ENCODE measurements at regions not wholly inside any gene's neighbourhood (a gene's known extent, or its start where the extent isn't known, plus 50 kb on each side); places are given as distances from the start of the nearest gene placed in this dataset.

GRCh38 chr3:137201066-137201465 lies 243.3 kb downstream of the IL20RB start:
- no peaks in the 10 kb centered on the region for H3K4me1 ChIP-seq (ENCODE audit: insufficient read depth, low read length)
- FAIRE-seq (no peak), DNase-seq (ENCODE audit: low read depth) (no peak)
- no peaks in the 10 kb centered on the region for H3K79me2 ChIP-seq (ENCODE audit: insufficient read depth, low read length)
- H3K27me3 ChIP-seq (ENCODE audit: insufficient read depth, low read length): no peaks in the 10 kb centered on the region
- H3K4me2 ChIP-seq (ENCODE audit: low read length): no peak overlapping the region
- H3K9ac ChIP-seq (ENCODE audit: low read length): no peak overlapping the region
- no peaks in the 10 kb centered on the region for H3K36me3 ChIP-seq (ENCODE audit: insufficient read depth, low read length)
- Mint-ChIP-seq H3K27ac (ENCODE audit: unreplicated experiment) (no peak overlapping the region), H3K4me1 (ENCODE audit: low read depth, unreplicated experiment) (peaks cover 9% of the 10 kb centered on the region), H3K36me3 (ENCODE audit: low read depth, unreplicated experiment) (no peaks in the 10 kb centered on the region), H3K4me3 (ENCODE audit: unreplicated experiment) (no peak overlapping the region), H3K27me3 (ENCODE audit: low read depth, unreplicated experiment) (no peaks in the 10 kb centered on the region), H3K9me3 (ENCODE audit: unreplicated experiment) (no peaks in the 10 kb centered on the region)
- TF ChIP-seq EZH2 (IDR thresholded peaks at IDR 0.05; ENCODE audit: insufficient read depth, low read length) (no peak), CTCF (IDR thresholded peaks at IDR 0.05; ENCODE audit: insufficient read depth, low read depth, low read length) (no peak)
- H3K9me3 ChIP-seq (ENCODE audit: insufficient read depth, low read depth, low read length): no peaks in the 10 kb centered on the region
- H2AFZ ChIP-seq (ENCODE audit: low read depth, low read length): no peak overlapping the region
- no peaks in the 10 kb centered on the region for H4K20me1 ChIP-seq (ENCODE audit: insufficient read depth, low read length)
- H3K4me3 ChIP-seq (ENCODE audit: insufficient read depth, low read depth, low read length): no peak overlapping the region
- H3K27ac ChIP-seq (ENCODE audit: low read depth, low read length): no peak overlapping the region

DNA sequence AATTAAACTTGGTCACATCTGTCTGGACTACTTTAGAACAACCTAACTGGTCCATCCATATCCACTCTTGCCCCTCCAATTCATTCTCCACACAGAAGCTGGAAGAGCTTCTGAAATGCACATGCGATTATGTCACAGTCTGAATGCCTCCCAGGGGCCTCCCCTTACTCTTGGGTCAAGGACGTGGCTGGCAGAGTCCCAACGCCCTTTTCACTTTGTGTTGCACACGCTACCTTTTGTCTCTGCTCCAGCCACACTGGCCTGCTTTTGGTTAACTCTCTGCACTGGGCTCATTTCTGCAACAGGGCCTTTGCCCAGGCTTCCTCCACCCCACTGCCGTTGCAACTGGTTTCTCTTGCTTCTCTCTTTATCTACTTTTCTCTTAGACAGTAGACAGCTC lies 245.2 kb downstream of the IL20RB start:
- no peak for FAIRE-seq
- peaks cover 9% of the 10 kb centered on the region for H3K4me1 Mint-ChIP-seq (ENCODE audit: low read depth, unreplicated experiment)
- Histone ChIP-seq H3K36me3 (ENCODE audit: insufficient read depth, low read length) (no peaks in the 10 kb centered on the region), H3K27me3 (ENCODE audit: insufficient read depth, low read length) (no peaks in the 10 kb centered on the region), H3K79me2 (ENCODE audit: insufficient read depth, low read length) (no peaks in the 10 kb centered on the region), H3K9me3 (ENCODE audit: insufficient read depth, low read depth, low read length) (no peaks in the 10 kb centered on the region), H3K4me1 (ENCODE audit: insufficient read depth, low read length) (no peaks in the 10 kb centered on the region), H3K27ac (ENCODE audit: low read depth, low read length) (no peak overlapping the region), H2AFZ (ENCODE audit: low read depth, low read length) (no peak overlapping the region), H4K20me1 (ENCODE audit: insufficient read depth, low read length) (no peaks in the 10 kb centered on the region), H3K4me2 (ENCODE audit: low read length) (no peak overlapping the region), H3K9ac (ENCODE audit: low read length) (no peak overlapping the region), H3K4me3 (ENCODE audit: insufficient read depth, low read depth, low read length) (no peak overlapping the region)
- TF ChIP-seq EZH2 (IDR thresholded peaks at IDR 0.05; ENCODE audit: insufficient read depth, low read length) (no peak), CTCF (IDR thresholded peaks at IDR 0.05; ENCODE audit: insufficient read depth, low read depth, low read length) (no peak)
- no peaks in the 10 kb centered on the region for H3K9me3 Mint-ChIP-seq (ENCODE audit: unreplicated experiment)
- no peaks in the 10 kb centered on the region for H3K36me3 Mint-ChIP-seq (ENCODE audit: low read depth, unreplicated experiment)
- no peak for DNase-seq (ENCODE audit: low read depth)
- H3K27me3 Mint-ChIP-seq (ENCODE audit: low read depth, unreplicated experiment): no peaks in the 10 kb centered on the region
- H3K4me3 Mint-ChIP-seq (ENCODE audit: unreplicated experiment): no peak overlapping the region
- H3K27ac Mint-ChIP-seq (ENCODE audit: unreplicated experiment): no peak overlapping the region

- H3K9me3 ChIP-seq (ENCODE audit: insufficient read depth, low read depth, low read length): no peaks in the 10 kb centered on the region
- Mint-ChIP-seq H3K9me3 (ENCODE audit: unreplicated experiment) (no peaks in the 10 kb centered on the region), H3K27ac (ENCODE audit: unreplicated experiment) (no peak overlapping the region), H3K36me3 (ENCODE audit: low read depth, unreplicated experiment) (no peaks in the 10 kb centered on the region), H3K4me3 (ENCODE audit: unreplicated experiment) (no peak overlapping the region), H3K4me1 (ENCODE audit: low read depth, unreplicated experiment) (peaks cover 9% of the 10 kb centered on the region), H3K27me3 (ENCODE audit: low read depth, unreplicated experiment) (no peaks in the 10 kb centered on the region)
- H3K4me3 ChIP-seq (ENCODE audit: insufficient read depth, low read depth, low read length): no peak overlapping the region
- H4K20me1 ChIP-seq (ENCODE audit: insufficient read depth, low read length): no peaks in the 10 kb centered on the region
- H2AFZ ChIP-seq (ENCODE audit: low read depth, low read length): no peak overlapping the region
- no peak overlapping the region for H3K27ac ChIP-seq (ENCODE audit: low read depth, low read length)
- TF ChIP-seq CTCF (IDR thresholded peaks at IDR 0.05; ENCODE audit: insufficient read depth, low read depth, low read length): no peak
- no peak for TF ChIP-seq EZH2 (IDR thresholded peaks at IDR 0.05; ENCODE audit: insufficient read depth, low read length)
- no peak overlapping the region for H3K4me2 ChIP-seq (ENCODE audit: low read length)
- H3K27me3 ChIP-seq (ENCODE audit: insufficient read depth, low read length): no peaks in the 10 kb centered on the region
- DNase-seq (ENCODE audit: low read depth): no peak
- no peaks in the 10 kb centered on the region for H3K36me3 ChIP-seq (ENCODE audit: insufficient read depth, low read length)
- FAIRE-seq: no peak
- no peak overlapping the region for H3K9ac ChIP-seq (ENCODE audit: low read length)
- no peaks in the 10 kb centered on the region for H3K79me2 ChIP-seq (ENCODE audit: insufficient read depth, low read length)
- no peaks in the 10 kb centered on the region for H3K4me1 ChIP-seq (ENCODE audit: insufficient read depth, low read length)
Measured at GRCh38 chr3:137204409-137204808, 246.6 kb downstream of the IL20RB start.
